ENCODE measurements at regions not wholly inside any gene's neighbourhood (a gene's known extent, or its start where the extent isn't known, plus 50 kb on each side); places are given as distances from the start of the nearest gene placed in this dataset.

DNA sequence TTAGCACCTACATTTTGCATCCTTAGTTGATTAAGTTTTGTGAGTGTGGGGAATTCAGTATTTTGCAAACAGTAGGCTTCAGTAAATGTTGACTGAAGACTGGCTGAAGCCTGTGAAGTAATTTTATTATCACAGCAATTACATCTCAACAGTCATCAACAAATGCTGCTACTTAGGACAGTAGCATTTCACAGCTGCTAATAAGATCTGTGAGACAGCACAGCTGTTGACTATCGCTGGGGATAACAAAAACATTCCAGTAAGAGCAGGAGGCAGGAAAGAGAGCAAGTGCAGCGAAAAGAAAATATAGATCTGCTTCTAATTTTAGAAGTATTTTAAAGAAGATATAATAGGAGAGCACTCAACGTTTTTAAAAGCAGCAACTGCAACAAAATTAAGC, 117.3 kb upstream of the FGF10 start:
- Histone ChIP-seq H2BK120ac (replicated peaks; ENCODE audit: low read depth, low read length) (no peak overlapping the region), H2BK15ac (ENCODE audit: low read length) (no peak overlapping the region), H4K8ac (ENCODE audit: extremely low read depth, insufficient read depth, low read length) (no peak overlapping the region), H2BK12ac (ENCODE audit: low read depth, low read length) (no peak overlapping the region), H3K27ac (ENCODE audit: low read depth, low read length) (no peak overlapping the region), H3K9ac (replicated peaks in 1 of 4; ENCODE audit: extremely low read depth in 1 of 4, low read depth in 3 of 4, low read length in 3 of 4) (no peak overlapping the region), H3K23ac (ENCODE audit: insufficient read length) (no peak overlapping the region), H3K36me3 (ENCODE audit: control insufficient read depth in 2 of 4, insufficient read depth in 4 of 4, low read length in 3 of 4) (no peaks in the 10 kb centered on the region), H3K79me1 (ENCODE audit: low read depth, low read length) (no peaks in the 10 kb centered on the region), H3K4me1 (replicated peaks in 1 of 4; ENCODE audit: control insufficient read depth in 3 of 4, insufficient read depth in 4 of 4, low read length in 3 of 4) (no peaks in the 10 kb centered on the region), H2BK5ac (ENCODE audit: low read depth, low read length) (no peak overlapping the region), H4K20me1 (replicated peaks in 1 of 2; ENCODE audit: control insufficient read depth in 1 of 2, insufficient read depth in 2 of 2, low read length in 2 of 2) (no peaks in the 10 kb centered on the region), H3K4me2 (ENCODE audit: insufficient read depth in 1 of 2, low read depth in 2 of 2, low read length in 2 of 2) (no peak overlapping the region), H3K27me3 (replicated peaks in 1 of 4; ENCODE audit: control insufficient read depth in 3 of 4, extremely low read depth in 1 of 4, insufficient read depth in 3 of 4, low read length in 3 of 4) (no peaks in the 10 kb centered on the region), H3K56ac (replicated peaks; ENCODE audit: insufficient read length, low read depth, low read length) (no peak overlapping the region), H2AK5ac (ENCODE audit: low read depth, low read length) (no peak overlapping the region), H4K91ac (replicated peaks; ENCODE audit: insufficient read length, low read length) (no peak overlapping the region), H3K4ac (replicated peaks; ENCODE audit: insufficient read length, low read depth, low read length) (no peak overlapping the region), H3K18ac (ENCODE audit: extremely low read depth, low read length) (no peak overlapping the region), H3K14ac (ENCODE audit: insufficient read length) (no peak overlapping the region), H2AFZ (ENCODE audit: low read length) (no peak overlapping the region), H3K79me2 (ENCODE audit: control insufficient read depth in 1 of 2, insufficient read depth in 2 of 2, low read length in 2 of 2) (no peaks in the 10 kb centered on the region), H3K23me2 (ENCODE audit: low read depth, low read length) (no peaks in the 10 kb centered on the region), H3K4me3 (ENCODE audit: extremely low read depth in 1 of 4, insufficient read depth in 2 of 4, low read depth in 3 of 4, low read length in 4 of 4) (no peak overlapping the region), H2BK20ac (ENCODE audit: low read length) (no peak overlapping the region), H4K5ac (ENCODE audit: insufficient read length, low read depth, low read length) (no peak overlapping the region), H3K9me3 (ENCODE audit: insufficient read depth in 2 of 2, low read depth in 1 of 2, low read length in 1 of 2) (no peaks in the 10 kb centered on the region)
- ChIA-PET CTCF (ENCODE audit: partially characterized antibody) (no interaction called here), POLR2A (ENCODE audit: partially characterized antibody) (no interaction called here)
- 50% methylated on average over 3 of the region's 3 CpGs; no CpG with 5 or more reads in 1 of the 2 experiments for WGBS, 2 experiments (ENCODE audit: extremely low coverage in 1 of 2, insufficient coverage in 1 of 2, insufficient read length in 1 of 2, insufficient replicate concordance in 2 of 2, low coverage in 1 of 2, low lambda C conversion rate in 2 of 2, missing lambda C conversion rate in 1 of 2)
- DNase-seq (ENCODE audit: low read depth in 1 of 2, low spot score in 2 of 2) (no peak), FAIRE-seq (no peak)
- TF ChIP-seq EP300 (IDR thresholded peaks at IDR 0.05; ENCODE audit: borderline replicate concordance in 1 of 2, low read depth in 2 of 2, low read length in 2 of 2) (no peak), CEBPB (IDR thresholded peaks at IDR 0.05; ENCODE audit: low read depth, low read length) (no peak), KDM5A (IDR thresholded peaks at IDR 0.05; ENCODE audit: low read length) (no peak), POLR2A (IDR thresholded peaks at IDR 0.05; ENCODE audit: control extremely low read depth in 1 of 2, low read depth in 2 of 2, low read length in 2 of 2) (no peak), RXRA (IDR thresholded peaks at IDR 0.05; ENCODE audit: insufficient read depth, low read depth, low read length) (no peak), BCL11A (IDR thresholded peaks at IDR 0.05; ENCODE audit: low read depth in 2 of 2, low read length in 2 of 2) (no peak), EGR1 (IDR thresholded peaks at IDR 0.05; ENCODE audit: borderline replicate concordance, low read depth, low read length) (no peak), CHD2 (IDR thresholded peaks at IDR 0.05; ENCODE audit: low read length) (no peak), GABPA (IDR thresholded peaks at IDR 0.05; ENCODE audit: borderline replicate concordance, insufficient read depth, low read length) (no peak), RFX5 (IDR thresholded peaks at IDR 0.05; ENCODE audit: borderline replicate concordance, low read depth, low read length) (no peak), TCF12 (IDR thresholded peaks at IDR 0.05; ENCODE audit: low read depth, low read length) (no peak), TBP (IDR thresholded peaks at IDR 0.05; ENCODE audit: low read depth, low read length) (no peak), KDM4A (IDR thresholded peaks at IDR 0.05; ENCODE audit: low read depth, low read length, severe bottlenecking) (no peak)
- TF ChIP-seq, protein P1, sequence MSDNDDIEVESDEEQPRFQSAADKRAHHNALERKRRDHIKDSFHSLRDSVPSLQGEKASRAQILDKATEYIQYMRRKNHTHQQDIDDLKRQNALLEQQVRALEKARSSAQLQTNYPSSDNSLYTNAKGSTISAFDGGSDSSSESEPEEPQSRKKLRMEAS (IDR thresholded peaks at IDR 0.05): no peak

Measured in H1 (cell line).